PC-3 (cell line): ENCODE measurements at regions not wholly inside any gene's neighbourhood (a gene's known extent, or its start where the extent isn't known, plus 50 kb on each side); places are given as distances from the start of the nearest gene placed in this dataset.

Source experiments
- ATAC-seq: fragments of 200-7000 bp; cut with Tn5 transposase; 2 replicates; pipeline ENCODE4 v1.9.1; 2020; ENCODE audit warnings: mild to moderate bottlenecking, moderate library complexity
- BruUV-seq: library from RNA; stranded (reverse); fragments of 400-500 nt; replicated peaks from 2 replicates; lab custom pipeline; 2021; lab: Mats Ljungman, UMichigan
- CTCF ChIA-PET: fragments of 300-600 bp; sonication (Branson Sonifier 250); formaldehyde crosslinking; loops from one replicate; lab custom pipeline; 2022; ENCODE audit warnings: antibody characterized with exemption; lab: Charles Lee
- POLR2A ChIA-PET: fragments of 300-600 bp; sonication (Branson Sonifier 250); formaldehyde crosslinking; loops from one replicate; lab custom pipeline; 2022; ENCODE audit warnings: antibody characterized with exemption; ENCODE audit not compliant: unreplicated experiment; lab: Charles Lee
- DNase-seq: peaks from one replicate; pipeline ENCODE4 v3.0.0-alpha.2; 2015
- H2AFZ ChIP-seq: fragments of 300-600 bp; sonication (generic); 2 replicates; pipeline ENCODE4 v1.6.0; 2016; ENCODE audit warnings: antibody characterized with exemption, low read length
- H3F3A ChIP-seq: fragments of 300-600 bp; sonication (generic); one replicate; pipeline ENCODE4 v1.6.0; 2017; ENCODE audit warnings: antibody characterized with exemption, low read length, control low read depth, mild to moderate bottlenecking; ENCODE audit not compliant: unreplicated experiment
- H3K27ac ChIP-seq: fragments of 300-600 bp; sonication (generic); 2 replicates; pipeline ENCODE4 v1.5.1; 2016; ENCODE audit warnings: mild to moderate bottlenecking, low read length
- H3K27me3 ChIP-seq: fragments of 300-600 bp; sonication (generic); 2 replicates; pipeline ENCODE4 v1.6.1; 2016; ENCODE audit warnings: low read length, mixed read lengths
- H3K36me3 ChIP-seq: fragments of 300-600 bp; sonication (generic); 2 replicates; pipeline ENCODE4 v1.6.1; 2016; ENCODE audit warnings: low read depth, mixed run types, low read length, mixed read lengths
- H3K4me1 ChIP-seq: fragments of 300-600 bp; sonication (generic); 2 replicates; pipeline ENCODE4 v1.5.1; 2016; ENCODE audit warnings: low read length; ENCODE audit not compliant: insufficient read depth
- H3K4me2 ChIP-seq: fragments of 300-600 bp; sonication (generic); 2 replicates; pipeline ENCODE4 v1.6.0; 2016; ENCODE audit warnings: low read length
- H3K4me3 ChIP-seq: fragments of 300-600 bp; sonication (generic); 2 replicates; pipeline ENCODE4 v1.5.1; 2016; ENCODE audit warnings: mild to moderate bottlenecking, low read length, mixed read lengths
- H3K79me2 ChIP-seq: fragments of 300-600 bp; sonication (generic); 2 replicates; pipeline ENCODE4 v1.6.1; 2017; ENCODE audit warnings: low read length, mixed read lengths
- H3K9ac ChIP-seq: fragments of 300-600 bp; sonication (generic); 2 replicates; pipeline ENCODE4 v1.6.0; 2016; ENCODE audit warnings: mild to moderate bottlenecking, low read length
- H3K9me2 ChIP-seq: fragments of 300-600 bp; sonication (generic); replicated peaks from 2 replicates; pipeline ENCODE4 v1.6.1; 2016; ENCODE audit warnings: mixed run types, low read length, mixed read lengths
- H3K9me3 ChIP-seq: fragments of 300-600 bp; sonication (generic); 2 replicates; pipeline ENCODE4 v1.6.1; 2016; ENCODE audit warnings: low read length, mixed read lengths
- H4K20me1 ChIP-seq: fragments of 300-600 bp; sonication (generic); 2 replicates; pipeline ENCODE4 v1.6.1; 2016; ENCODE audit warnings: low read length, mixed read lengths
- EZH2 ChIP-seq: fragments of 300-600 bp; sonication (generic); IDR thresholded peaks from one replicate; pipeline ENCODE4 v1.6.1; 2017; ENCODE audit warnings: antibody characterized with exemption, mild to moderate bottlenecking, low read length; ENCODE audit not compliant: unreplicated experiment
- EZH2phosphoT487 ChIP-seq: fragments of 300-600 bp; sonication (generic); IDR thresholded peaks from 2 replicates; pipeline ENCODE4 v1.6.1; 2018; ENCODE audit warnings: mild to moderate bottlenecking, antibody characterized with exemption, low read length, borderline replicate concordance
- intact Hi-C: fragments of 100-400 bp; cut with micrococcal nuclease; formaldehyde crosslinking; loops from 2 replicates; pipeline ENCODE4 v1.9.0; 2023
- TF ChIP-seq, protein P1 (sequence below): fragments of 300-600 bp; sonication (generic); conservative IDR thresholded peaks from 2 replicates; pipeline ENCODE4 v1.5.1; 2017; ENCODE audit warnings: antibody characterized with exemption, low read depth, mild to moderate bottlenecking, low read length

DNA sequence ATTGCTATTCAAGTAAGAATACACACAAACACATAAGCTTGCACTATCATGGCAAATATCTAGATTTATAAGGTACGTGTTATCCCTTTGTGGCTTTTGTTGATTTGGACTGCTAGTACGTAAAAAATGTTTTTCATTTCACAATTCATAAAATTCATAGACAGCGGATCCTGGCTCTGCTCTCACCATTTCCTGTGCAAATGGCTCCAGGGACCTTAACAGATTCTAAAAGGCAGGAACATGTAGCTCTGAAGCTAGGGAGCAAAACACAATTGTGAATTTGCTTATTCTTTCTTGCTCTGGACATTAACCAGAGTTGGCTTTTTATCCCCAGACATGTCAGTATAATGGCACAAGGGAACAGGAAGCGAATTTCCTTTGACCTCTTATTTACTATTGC lies 1019.9 kb upstream of the WWC1 start:
- Histone ChIP-seq H3K9me3 (no peaks in the 10 kb centered on the region), H3K4me3 (no peak overlapping the region)
- CTCF ChIA-PET, result no interaction called here

DNA sequence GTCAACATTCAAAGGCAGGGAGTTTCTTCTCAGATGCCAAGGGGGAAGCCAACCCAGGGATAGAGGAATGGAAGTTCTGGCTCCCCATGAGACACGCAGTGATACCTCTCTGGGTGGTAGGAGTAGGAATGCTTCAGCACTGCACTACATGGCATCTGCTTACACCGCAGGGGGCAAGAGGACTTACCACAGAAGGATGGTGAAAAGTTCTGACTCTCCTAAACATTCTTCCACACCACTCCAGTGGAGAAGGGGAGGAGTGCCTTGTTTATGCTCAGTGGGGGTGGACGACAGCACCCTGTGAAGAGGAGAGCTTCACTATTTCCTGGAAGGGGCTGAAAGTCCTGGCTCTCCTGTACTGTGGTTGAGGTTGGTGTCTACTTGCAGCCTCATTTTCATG lies 1011.3 kb upstream of the WWC1 start:
- Histone ChIP-seq H3K4me3 (no peak overlapping the region), H3K36me3 (no peaks in the 10 kb centered on the region), H3K9me3 (no peaks in the 10 kb centered on the region), H3K27ac (no peak overlapping the region), H3F3A (no peaks in the 10 kb centered on the region), H4K20me1 (no peaks in the 10 kb centered on the region), H3K9me2 (no peaks in the 10 kb centered on the region), H3K79me2 (no peaks in the 10 kb centered on the region), H3K27me3 (no peaks in the 10 kb centered on the region), H3K9ac (no peak overlapping the region), H3K4me1 (no peaks in the 10 kb centered on the region), H3K4me2 (no peak overlapping the region), H2AFZ (no peak overlapping the region)
- intact Hi-C loops, result no loop called here
- no TSS peak for BruUV-seq
- DNase-seq, result no peak
- TF ChIP-seq, protein P1, sequence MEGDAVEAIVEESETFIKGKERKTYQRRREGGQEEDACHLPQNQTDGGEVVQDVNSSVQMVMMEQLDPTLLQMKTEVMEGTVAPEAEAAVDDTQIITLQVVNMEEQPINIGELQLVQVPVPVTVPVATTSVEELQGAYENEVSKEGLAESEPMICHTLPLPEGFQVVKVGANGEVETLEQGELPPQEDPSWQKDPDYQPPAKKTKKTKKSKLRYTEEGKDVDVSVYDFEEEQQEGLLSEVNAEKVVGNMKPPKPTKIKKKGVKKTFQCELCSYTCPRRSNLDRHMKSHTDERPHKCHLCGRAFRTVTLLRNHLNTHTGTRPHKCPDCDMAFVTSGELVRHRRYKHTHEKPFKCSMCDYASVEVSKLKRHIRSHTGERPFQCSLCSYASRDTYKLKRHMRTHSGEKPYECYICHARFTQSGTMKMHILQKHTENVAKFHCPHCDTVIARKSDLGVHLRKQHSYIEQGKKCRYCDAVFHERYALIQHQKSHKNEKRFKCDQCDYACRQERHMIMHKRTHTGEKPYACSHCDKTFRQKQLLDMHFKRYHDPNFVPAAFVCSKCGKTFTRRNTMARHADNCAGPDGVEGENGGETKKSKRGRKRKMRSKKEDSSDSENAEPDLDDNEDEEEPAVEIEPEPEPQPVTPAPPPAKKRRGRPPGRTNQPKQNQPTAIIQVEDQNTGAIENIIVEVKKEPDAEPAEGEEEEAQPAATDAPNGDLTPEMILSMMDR, result no peak
- TF ChIP-seq EZH2phosphoT487, result no peak
- no peak for TF ChIP-seq EZH2
- no peak for ATAC-seq
- POLR2A ChIA-PET, result no interaction called here
- CTCF ChIA-PET, result no interaction called here

More for the DNA sequence above, 1019.9 kb upstream of the WWC1 start:
- no peak overlapping the region for H3K27ac ChIP-seq
- intact Hi-C loops, result no loop called here
- H3K4me1 ChIP-seq, result no peaks in the 10 kb centered on the region
- no peak overlapping the region for H3K9ac ChIP-seq
- H2AFZ ChIP-seq, result no peak overlapping the region
- H3K36me3 ChIP-seq, result no peaks in the 10 kb centered on the region
- H4K20me1 ChIP-seq, result no peaks in the 10 kb centered on the region
- POLR2A ChIA-PET, result no interaction called here
- no TSS peak for BruUV-seq
- H3K4me2 ChIP-seq, result no peak overlapping the region
- H3F3A ChIP-seq, result no peaks in the 10 kb centered on the region
- no peak for TF ChIP-seq EZH2
- TF ChIP-seq EZH2phosphoT487, result no peak
- TF ChIP-seq, protein P1, result no peak
- no peak for DNase-seq
- H3K9me2 ChIP-seq, result no peaks in the 10 kb centered on the region
- H3K79me2 ChIP-seq, result no peaks in the 10 kb centered on the region
- ATAC-seq, result no peak
- no peaks in the 10 kb centered on the region for H3K27me3 ChIP-seq

DNA sequence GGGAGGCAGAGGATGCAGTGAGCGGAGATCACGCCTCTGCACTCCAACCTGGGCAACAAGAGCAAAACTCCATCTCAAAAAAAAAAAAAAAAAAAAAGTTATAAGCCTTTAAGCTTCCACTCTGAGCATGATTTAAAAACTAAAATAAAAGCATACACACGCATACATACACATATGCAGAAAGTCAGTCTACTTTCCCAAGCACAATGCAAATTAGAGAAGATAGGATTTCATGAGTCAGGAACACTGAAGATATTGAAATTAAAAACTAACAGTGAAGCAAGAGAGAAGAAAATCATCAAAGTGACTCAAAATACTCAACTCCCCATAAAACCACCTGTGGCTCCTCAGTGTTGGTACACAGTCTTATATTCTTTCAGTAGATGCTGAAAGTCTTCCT lies 1009.5 kb upstream of the WWC1 start:
- no peak overlapping the region for H3K27ac ChIP-seq
- TF ChIP-seq EZH2phosphoT487 (no peak), EZH2 (no peak)
- TF ChIP-seq, protein P1, result no peak
- intact Hi-C loops, result no loop called here
- DNase-seq (no peak), ATAC-seq (no peak)
- no peaks in the 10 kb centered on the region for H3K79me2 ChIP-seq
- H4K20me1 ChIP-seq, result no peaks in the 10 kb centered on the region
- H2AFZ ChIP-seq, result no peak overlapping the region
- no peaks in the 10 kb centered on the region for H3K4me1 ChIP-seq
- CTCF ChIA-PET, result no interaction called here
- no peaks in the 10 kb centered on the region for H3K9me2 ChIP-seq
- no peak overlapping the region for H3K4me3 ChIP-seq
- no peak overlapping the region for H3K4me2 ChIP-seq
- POLR2A ChIA-PET, result no interaction called here
- BruUV-seq, result no TSS peak
- H3F3A ChIP-seq, result no peaks in the 10 kb centered on the region
- H3K9ac ChIP-seq, result no peak overlapping the region
- H3K36me3 ChIP-seq, result no peaks in the 10 kb centered on the region
- H3K27me3 ChIP-seq, result no peaks in the 10 kb centered on the region
- no peaks in the 10 kb centered on the region for H3K9me3 ChIP-seq
